K562 (cell line): ENCODE measurements at regions not wholly inside any gene's neighbourhood (a gene's known extent, or its start where the extent isn't known, plus 50 kb on each side); places are given as distances from the start of the nearest gene placed in this dataset.

Source experiments
- ATAC-seq: fragments of 200-7000 bp; cut with Tn5 transposase; 3 replicates; pipeline ENCODE4 v1.9.1; 2020; ENCODE audit warnings: moderate library complexity
- BruUV-seq: library from RNA; stranded (reverse); fragments of 400-500 nt; replicated peaks from 2 replicates; lab custom pipeline; 2021; lab: Mats Ljungman, UMichigan
- CTCF ChIA-PET: fragments of 300-600 bp; formaldehyde crosslinking; extraction: SDS; loops from one replicate; lab custom pipeline; 2021; ENCODE audit warnings: low intra/inter-chr PET ratio; lab: Yijun Ruan, JAX
- POLR2A ChIA-PET: fragments of 300-600, 350-650 bp; sonication (Branson Sonifier 250); formaldehyde crosslinking; extraction: SDS; loops from one replicate; lab custom pipeline; 2021; ENCODE audit warnings: antibody characterized with exemption, inconsistent platforms; lab: Yijun Ruan, JAX
- DNase-seq, 4 experiments: peaks; one replicate each; pipeline versions ENCODE4 v3.0.0 to v3.0.0-alpha.2; 2011 to 2018; ENCODE audit warnings: low spot score in 3 of 4, mixed read lengths in 3 of 4; ENCODE audit errors: extremely low read depth in 1 of 4
- FAIRE-seq: peaks from 2 replicates; lab custom pipeline; 2011; peaks lifted over from hg19 to GRCh38; lab: Jason Lieb, UNC
- H2AFZ ChIP-seq: 2 replicates; pipeline ENCODE4 v1.6.0; 2011; ENCODE audit warnings: low read depth, low read length, control low read depth, inconsistent platforms
- H3K27ac ChIP-seq: fragments of 200-600 bp; 3 replicates; pipeline ENCODE4 v1.8.0; 2011; ENCODE audit warnings: low read depth, mild to moderate bottlenecking, control low read depth, inconsistent platforms, low read length, moderate library complexity, mixed read lengths; ENCODE audit errors: extremely low read depth
- H3K27me3 ChIP-seq, 2 experiments: fragments of 300-600 bp in 1 of 2; 2 replicates in 1 of 2; 3 replicates in 1 of 2; pipeline versions ENCODE4 v1.6.0 to v1.8.0; 2011; ENCODE audit warnings: inconsistent platforms in 2 of 2, low read length in 2 of 2, mild to moderate bottlenecking in 1 of 2, mixed read lengths in 1 of 2, moderate library complexity in 1 of 2; ENCODE audit not compliant: control insufficient read depth in 2 of 2, insufficient read depth in 2 of 2
- H3K36me3 ChIP-seq: fragments of 300-600 bp; 3 replicates; pipeline ENCODE4 v1.8.0; 2011; ENCODE audit warnings: mild to moderate bottlenecking, low read length, inconsistent platforms; ENCODE audit not compliant: control insufficient read depth, insufficient read depth
- H3K4me1 ChIP-seq, 2 experiments: fragments of 200-600 bp in 1 of 2; replicated peaks in 1 of 2; 2 replicates in 1 of 2; 3 replicates in 1 of 2; pipeline versions ENCODE4 v1.5.1 to v1.8.0; 2011; ENCODE audit warnings: inconsistent platforms in 2 of 2, low read length in 2 of 2, mild to moderate bottlenecking in 1 of 2, mixed read lengths in 1 of 2, moderate library complexity in 1 of 2; ENCODE audit not compliant: control insufficient read depth in 2 of 2, insufficient read depth in 2 of 2
- H3K4me2 ChIP-seq: 2 replicates; pipeline ENCODE4 v1.6.1; 2011; ENCODE audit warnings: low read length, control low read depth, inconsistent platforms, mixed read lengths; ENCODE audit not compliant: insufficient read depth
- H3K4me3 ChIP-seq: fragments of 200-600 bp; sonication (generic), shearing (Covaris generic); 2 replicates; pipeline ENCODE4 v1.5.1; 2016; ENCODE audit warnings: control low read depth, inconsistent platforms
- H3K79me2 ChIP-seq: fragments of 200-600 bp; 3 replicates; pipeline ENCODE4 v1.8.0; 2011; ENCODE audit warnings: low read length, inconsistent platforms; ENCODE audit not compliant: control insufficient read depth, insufficient read depth
- H3K9ac ChIP-seq, 2 experiments: 2 replicates each; pipeline versions ENCODE4 v1.6.0 to v1.6.1; 2011; ENCODE audit warnings: low read depth in 2 of 2, low read length in 2 of 2, control low read depth in 1 of 2, inconsistent platforms in 1 of 2, mild to moderate bottlenecking in 1 of 2, mixed read lengths in 1 of 2; ENCODE audit not compliant: insufficient read depth in 1 of 2
- H3K9me1 ChIP-seq: one replicate; pipeline ENCODE4 v1.6.0; 2011; ENCODE audit warnings: inconsistent platforms, mild to moderate bottlenecking, low read length, moderate library complexity; ENCODE audit not compliant: control insufficient read depth, insufficient read depth
- H3K9me3 ChIP-seq: replicated peaks from 2 replicates; pipeline ENCODE4 v1.5.1; 2011; ENCODE audit warnings: low read depth, low read length, inconsistent platforms; ENCODE audit not compliant: control insufficient read depth, insufficient read depth
- H4K20me1 ChIP-seq: replicated peaks from 2 replicates; pipeline ENCODE4 v1.6.1; 2011; ENCODE audit warnings: low read length, inconsistent platforms, mixed read lengths; ENCODE audit not compliant: control insufficient read depth, insufficient read depth
- ADNP ChIP-seq: fragments of 200-800 bp; sonication (Bioruptor generic); IDR thresholded peaks from 2 replicates; pipeline ENCODE4 v1.6.1; 2016; ENCODE audit warnings: missing genetic modification characterization, missing compliant biosample characterization
- CREB3 ChIP-seq: fragments of 450-650 bp; conservative IDR thresholded peaks from 2 replicates; pipeline ENCODE4 v1.6.1; 2016; ENCODE audit warnings: missing genetic modification characterization, low read depth, mild to moderate bottlenecking, missing compliant biosample characterization, moderate library complexity
- DIDO1 ChIP-seq: fragments of 450-650 bp; IDR thresholded peaks from 2 replicates; pipeline ENCODE4 v1.6.1; 2016; ENCODE audit warnings: low read depth, missing biosample characterization, missing genetic modification characterization
- FOXP1 ChIP-seq: sonication (generic); formaldehyde crosslinking; IDR thresholded peaks from 2 replicates; pipeline ENCODE4 v1.8.0; 2022; ENCODE audit warnings: mild to moderate bottlenecking, missing genetic modification reagents
- IRF2 ChIP-seq: sonication (generic); formaldehyde crosslinking; IDR thresholded peaks from 2 replicates; pipeline ENCODE4 v1.8.1; 2022; ENCODE audit warnings: mild to moderate bottlenecking, missing genetic modification reagents
- MCM3 ChIP-seq: fragments of 450-650 bp; IDR thresholded peaks from 2 replicates; pipeline ENCODE4 v1.6.1; 2016
- NKRF ChIP-seq: fragments of 450-650 bp; IDR thresholded peaks from 2 replicates; pipeline ENCODE4 v1.6.1; 2016; ENCODE audit warnings: borderline replicate concordance
- RBM22 ChIP-seq: fragments of 200-400 bp; formaldehyde crosslinking; IDR thresholded peaks from 2 replicates; pipeline ENCODE4 v1.6.1; 2018; ENCODE audit warnings: low read length, low read depth; ENCODE audit not compliant: poor library complexity, severe bottlenecking
- SRSF9 ChIP-seq: fragments of 200-400 bp; formaldehyde crosslinking; IDR thresholded peaks from 2 replicates; pipeline ENCODE4 v1.6.1; 2017; ENCODE audit warnings: low read depth, low read length, borderline replicate concordance
- TAF15 ChIP-seq: fragments of 200-400 bp; formaldehyde crosslinking; IDR thresholded peaks from 2 replicates; pipeline ENCODE4 v1.6.1; 2017; ENCODE audit warnings: mild to moderate bottlenecking, low read depth, low read length, moderate library complexity
- TCF7 ChIP-seq: sonication (generic); IDR thresholded peaks from 2 replicates; pipeline ENCODE4 v1.6.1; 2016; ENCODE audit warnings: antibody characterized with exemption, borderline replicate concordance
- VEZF1 ChIP-seq: fragments of 200-800 bp; sonication (Bioruptor generic); IDR thresholded peaks from 2 replicates; pipeline ENCODE4 v1.6.1; 2017; ENCODE audit warnings: missing genetic modification characterization, missing compliant biosample characterization
- ZBTB34 ChIP-seq: fragments of 250-450 bp; sonication (Bioruptor Pico); IDR thresholded peaks from 2 replicates; pipeline ENCODE4 v1.8.0; 2021; ENCODE audit warnings: mild to moderate bottlenecking, moderate library complexity
- ZFX ChIP-seq: sonication (generic); formaldehyde crosslinking; IDR thresholded peaks from 2 replicates; pipeline ENCODE4 v1.8.0; 2022; ENCODE audit warnings: mild to moderate bottlenecking, missing genetic modification reagents, moderate library complexity
- ZNF24 ChIP-seq: fragments of 450-650 bp; IDR thresholded peaks from 2 replicates; pipeline ENCODE4 v1.6.1; 2016
- WGBS: fragments of 100-300 bp; shearing (Covaris generic); methylation state at CpG from one replicate; pipeline ENCODE4 v1.1.6; 2016; ENCODE audit warnings: low coverage, mixed read lengths; ENCODE audit not compliant: insufficient coverage; ENCODE audit errors: missing lambda C conversion rate; 5-methylcytosine and 5-hydroxymethylcytosine counted together
- in situ Hi-C: fragments of 300-500 bp; cut with MboI; formaldehyde crosslinking; loops from 4 replicates; pipeline ENCODE4 v1.15.0; 2018; ENCODE audit warnings: inconsistent platforms, mixed read lengths
- intact Hi-C: fragments of 100-400 bp; cut with micrococcal nuclease; formaldehyde crosslinking; loops from 2 replicates; pipeline ENCODE4 v1.14.2; 2022

GRCh38 chr12:63307849-63308248, 156.8 kb upstream of the AVPR1A start (continued):
- no peak for TF ChIP-seq ZBTB34 (CRISPR knock-in tag)

- ChIA-PET POLR2A (no interaction called here), CTCF (no interaction called here)
- WGBS = 1% methylated on average over 14 of the region's 14 CpGs
- no peak overlapping the region for H3K9ac ChIP-seq
- DNase-seq (no peak), FAIRE-seq (no peak), ATAC-seq (no peak)
- H3K4me3 ChIP-seq = no peak overlapping the region
- no peaks in the 10 kb centered on the region for H3K27me3 ChIP-seq
- H3K4me1 ChIP-seq = no peaks in the 10 kb centered on the region
- H3K4me2 ChIP-seq = no peak overlapping the region
- no peaks in the 10 kb centered on the region for H3K36me3 ChIP-seq
- in situ Hi-C loops (no loop called here), intact Hi-C loops (no loop called here)
- H2AFZ ChIP-seq = no peak overlapping the region
- H3K9me1 ChIP-seq = no peaks in the 10 kb centered on the region
- H3K9me3 ChIP-seq = no peaks in the 10 kb centered on the region; the same call in 1 of the 2 replicates
- no peaks in the 10 kb centered on the region for H4K20me1 ChIP-seq
- H3K27ac ChIP-seq = no peak overlapping the region
- no TSS peak for BruUV-seq
- no peaks in the 10 kb centered on the region for H3K79me2 ChIP-seq
- no peak for TF ChIP-seq NKRF
- no peak for TF ChIP-seq TAF15
- no peak for TF ChIP-seq CREB3 (tag)
- no peak for TF ChIP-seq RBM22
- TF ChIP-seq ZFX (CRISPR knock-in tag) = no peak
- no peak for TF ChIP-seq SRSF9
- TF ChIP-seq MCM3 = no peak
- TF ChIP-seq DIDO1 (tag) = no peak
- no peak for TF ChIP-seq FOXP1
- TF ChIP-seq IRF2 (CRISPR knock-in tag) = no peak
- no peak for TF ChIP-seq ZNF24
- no peak for TF ChIP-seq TCF7
- no peak for TF ChIP-seq ADNP (tag)
- TF ChIP-seq VEZF1 (CRISPR knock-in tag) = no peak
Measured at GRCh38 chr12:63305901-63306875, 155.2 kb upstream of the AVPR1A start.
